MM.1S (cell line): ENCODE measurements at regions not wholly inside any gene's neighbourhood (a gene's known extent, or its start where the extent isn't known, plus 50 kb on each side); places are given as distances from the start of the nearest gene placed in this dataset.

Experiments
- EZH2 ChIP-seq: fragments of 300-600 bp; sonication (generic); optimal IDR thresholded peaks from 2 replicates; pipeline ENCODE3; 2017; ENCODE audit warnings: low read depth, mild to moderate bottlenecking, antibody characterized with exemption, low read length, mixed read lengths
- EZH2phosphoT487 ChIP-seq: fragments of 300-600 bp; sonication (generic); IDR thresholded peaks from 2 replicates; pipeline ENCODE4 v1.6.1; 2018; ENCODE audit warnings: antibody characterized with exemption, low read length
- TF ChIP-seq, protein P1 (sequence below): fragments of 300-600 bp; sonication (generic); IDR thresholded peaks from 2 replicates; pipeline ENCODE4 v1.5.1; 2016; ENCODE audit warnings: antibody characterized with exemption, low read length, mixed read lengths

DNA sequence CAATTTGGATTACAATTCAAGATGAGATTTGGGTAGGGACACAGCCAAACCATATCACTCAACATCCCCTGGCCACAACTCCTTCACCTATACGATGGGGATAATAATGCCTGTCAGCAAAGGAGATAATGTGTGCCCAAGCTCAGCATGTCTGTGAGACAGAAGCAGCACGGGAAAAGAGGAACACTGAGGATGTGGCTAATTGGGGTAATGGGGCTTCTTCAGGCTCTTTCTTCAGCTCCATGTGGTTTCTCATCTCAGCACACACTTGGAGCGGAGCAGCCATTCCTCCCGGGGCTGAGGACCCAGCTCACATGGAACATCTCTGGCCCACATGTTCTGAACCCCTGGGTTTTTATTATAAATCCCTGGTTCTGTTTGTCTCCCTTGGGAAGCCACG lies 136.0 kb upstream of the NAMPT start:
- TF ChIP-seq, protein P1, sequence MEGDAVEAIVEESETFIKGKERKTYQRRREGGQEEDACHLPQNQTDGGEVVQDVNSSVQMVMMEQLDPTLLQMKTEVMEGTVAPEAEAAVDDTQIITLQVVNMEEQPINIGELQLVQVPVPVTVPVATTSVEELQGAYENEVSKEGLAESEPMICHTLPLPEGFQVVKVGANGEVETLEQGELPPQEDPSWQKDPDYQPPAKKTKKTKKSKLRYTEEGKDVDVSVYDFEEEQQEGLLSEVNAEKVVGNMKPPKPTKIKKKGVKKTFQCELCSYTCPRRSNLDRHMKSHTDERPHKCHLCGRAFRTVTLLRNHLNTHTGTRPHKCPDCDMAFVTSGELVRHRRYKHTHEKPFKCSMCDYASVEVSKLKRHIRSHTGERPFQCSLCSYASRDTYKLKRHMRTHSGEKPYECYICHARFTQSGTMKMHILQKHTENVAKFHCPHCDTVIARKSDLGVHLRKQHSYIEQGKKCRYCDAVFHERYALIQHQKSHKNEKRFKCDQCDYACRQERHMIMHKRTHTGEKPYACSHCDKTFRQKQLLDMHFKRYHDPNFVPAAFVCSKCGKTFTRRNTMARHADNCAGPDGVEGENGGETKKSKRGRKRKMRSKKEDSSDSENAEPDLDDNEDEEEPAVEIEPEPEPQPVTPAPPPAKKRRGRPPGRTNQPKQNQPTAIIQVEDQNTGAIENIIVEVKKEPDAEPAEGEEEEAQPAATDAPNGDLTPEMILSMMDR = no peak
- TF ChIP-seq EZH2phosphoT487 (no peak), EZH2 (no peak)
